GM04504 (cell line): ENCODE measurements at regions not wholly inside any gene's neighbourhood (a gene's known extent, or its start where the extent isn't known, plus 50 kb on each side); places are given as distances from the start of the nearest gene placed in this dataset.

Experiments
- DNase-seq: peaks from one replicate; pipeline ENCODE4 v3.0.0-alpha.2; 2012; ENCODE audit warnings: low read depth

DNA sequence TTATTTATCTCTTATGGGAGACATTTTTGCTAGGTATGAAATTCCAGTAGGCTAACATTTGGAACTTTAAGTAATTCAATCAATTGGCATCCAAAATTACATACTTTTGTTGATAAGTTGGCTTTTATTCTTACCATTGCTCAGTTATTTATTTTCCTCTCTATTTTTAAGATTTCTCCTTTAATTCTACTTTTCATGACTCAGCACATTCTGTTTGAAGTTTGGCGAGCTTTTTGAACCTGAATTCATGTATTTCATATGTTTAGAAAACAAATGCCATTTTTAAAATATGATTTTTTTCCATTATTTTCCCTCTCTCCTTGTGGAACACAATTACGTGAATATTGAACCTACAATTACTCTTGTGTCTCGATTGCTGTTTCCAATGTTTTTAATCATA is 2896.3 kb upstream of the PCDH20 start:
- no peak for DNase-seq

DNA sequence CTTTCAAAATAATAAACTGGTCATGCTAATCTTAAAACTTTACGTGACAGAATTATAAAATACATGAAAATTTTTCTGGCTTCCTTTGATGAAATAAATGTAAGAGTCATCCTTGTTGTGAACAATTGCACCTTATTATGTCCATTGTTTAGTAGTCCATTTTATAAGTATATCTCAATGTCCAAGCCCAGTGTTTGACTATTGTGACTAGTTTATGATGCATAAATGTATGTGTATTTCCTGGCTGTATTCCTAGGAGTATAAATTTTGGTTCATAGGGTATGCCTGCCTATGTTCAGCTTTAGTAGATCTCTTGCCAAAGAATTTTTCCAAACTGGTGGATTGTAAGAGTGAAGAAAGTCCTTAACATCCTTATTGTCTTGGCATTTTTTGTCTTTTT is 2895.5 kb upstream of the PCDH20 start:
- DNase-seq, result no peak

DNA sequence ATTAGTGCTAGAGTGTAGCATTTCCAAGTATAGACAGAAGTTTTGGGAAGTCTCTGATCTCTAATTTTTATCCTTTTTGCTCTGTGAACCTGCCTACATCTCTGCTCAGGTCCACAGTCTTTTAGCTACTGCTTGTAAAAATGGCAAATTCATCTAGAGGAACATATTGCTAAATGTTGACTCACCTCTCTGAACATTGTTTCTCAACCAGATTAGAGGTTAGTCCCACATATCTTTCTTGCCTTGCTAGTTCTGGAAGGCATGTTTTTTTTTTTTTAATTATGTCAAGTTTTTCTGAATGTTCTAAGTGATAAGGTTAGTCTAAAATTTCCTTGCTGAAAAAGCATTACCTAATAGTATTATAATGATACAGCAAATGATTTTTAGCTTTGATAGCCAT is 2889.6 kb upstream of the PCDH20 start:
- DNase-seq, result no peak

DNA sequence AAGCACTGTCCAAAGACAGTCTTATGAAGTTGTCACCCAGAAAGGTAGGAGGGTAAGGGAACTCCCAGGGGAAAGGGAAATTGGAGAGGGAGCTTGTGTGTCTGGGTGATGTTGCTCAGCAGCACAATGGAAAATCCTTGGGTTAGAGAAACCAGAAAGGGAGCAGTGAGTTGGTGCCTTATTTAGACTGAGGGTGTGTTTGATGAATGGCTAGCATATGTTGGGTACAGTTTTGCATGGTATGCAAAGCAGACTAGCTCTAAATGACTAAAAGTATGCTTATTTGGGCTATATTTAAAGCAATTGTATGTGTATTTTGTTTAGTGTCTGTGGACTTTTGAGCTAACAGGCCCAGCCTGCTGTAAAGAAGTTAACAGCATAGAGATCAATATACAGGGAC is 2884.6 kb upstream of the PCDH20 start:
- no peak for DNase-seq

DNA sequence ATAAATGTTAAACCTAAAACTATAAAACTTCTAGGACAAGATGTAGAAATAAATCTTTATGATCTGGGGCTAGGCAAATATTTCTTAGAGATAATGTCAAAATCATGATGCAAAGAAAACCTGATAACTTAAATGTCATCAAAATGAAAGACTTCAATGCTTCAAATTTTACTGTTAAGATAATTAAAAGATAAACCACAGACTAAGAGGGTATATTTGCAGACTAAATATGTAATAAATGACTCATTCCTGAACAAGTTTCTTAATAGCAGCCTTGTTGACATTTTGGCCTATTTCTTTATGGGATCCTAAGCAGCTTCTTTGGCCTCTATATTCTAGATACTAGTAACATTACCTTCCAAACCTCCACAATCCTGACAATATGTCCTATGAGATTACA is 2878.3 kb upstream of the PCDH20 start:
- DNase-seq, result no peak

DNA sequence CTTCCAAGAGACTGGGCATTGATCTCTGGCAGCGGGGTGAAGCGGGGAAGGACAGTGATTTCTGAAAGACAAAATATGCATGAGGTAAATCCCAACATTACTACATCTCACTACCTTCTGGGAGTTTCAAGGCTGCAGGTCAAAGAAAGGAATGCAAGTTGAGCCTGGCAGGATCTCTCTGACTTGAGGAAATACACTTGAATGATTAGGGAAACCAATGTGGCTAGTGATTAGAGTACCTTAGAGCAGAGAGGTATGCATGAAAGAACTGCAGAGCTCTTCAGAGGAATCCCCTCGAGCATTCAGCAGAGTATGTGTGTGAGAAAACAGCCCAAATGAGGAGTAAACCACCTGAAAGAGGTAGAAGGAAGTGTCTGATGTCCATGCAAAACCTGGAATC is 2874.1 kb upstream of the PCDH20 start:
- no peak for DNase-seq

DNA sequence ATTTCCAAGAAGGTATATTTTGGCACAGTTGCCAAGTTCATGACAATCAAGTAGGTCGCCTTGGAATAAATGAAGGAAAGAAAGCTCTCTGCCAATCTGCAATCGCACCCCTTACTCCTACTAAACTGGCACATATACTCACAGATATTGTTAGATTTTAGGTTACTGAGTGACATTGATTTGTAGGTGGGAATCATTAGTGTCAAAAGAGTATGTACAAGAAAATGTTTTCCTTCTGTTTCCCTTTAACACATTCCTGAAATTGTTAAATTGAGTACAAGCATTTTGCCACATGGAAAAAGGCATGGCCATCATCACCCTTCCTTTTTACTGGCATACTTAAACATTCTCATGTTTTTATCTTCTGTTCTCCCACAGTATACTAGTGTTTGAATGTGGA is 2868.3 kb upstream of the PCDH20 start:
- DNase-seq, result no peak

DNA sequence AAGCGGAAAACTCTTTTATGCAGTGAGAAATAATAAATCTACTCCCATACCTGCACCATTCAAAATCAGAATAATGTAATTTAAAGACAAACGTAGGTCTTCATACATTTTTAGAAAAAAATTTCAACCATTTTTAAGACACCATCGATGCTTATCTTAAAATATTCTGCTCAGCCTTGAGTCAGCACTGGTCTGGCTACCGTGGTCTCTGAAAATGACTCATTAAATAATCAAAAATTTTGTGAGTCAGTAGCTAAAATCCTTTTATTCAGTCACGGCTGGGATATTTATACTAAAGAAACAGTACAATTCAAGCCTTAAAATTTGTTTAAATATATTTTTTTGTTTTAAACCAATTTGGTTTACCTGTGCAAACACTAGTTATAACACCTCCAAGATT is 2862.8 kb upstream of the PCDH20 start:
- no peak for DNase-seq

DNA sequence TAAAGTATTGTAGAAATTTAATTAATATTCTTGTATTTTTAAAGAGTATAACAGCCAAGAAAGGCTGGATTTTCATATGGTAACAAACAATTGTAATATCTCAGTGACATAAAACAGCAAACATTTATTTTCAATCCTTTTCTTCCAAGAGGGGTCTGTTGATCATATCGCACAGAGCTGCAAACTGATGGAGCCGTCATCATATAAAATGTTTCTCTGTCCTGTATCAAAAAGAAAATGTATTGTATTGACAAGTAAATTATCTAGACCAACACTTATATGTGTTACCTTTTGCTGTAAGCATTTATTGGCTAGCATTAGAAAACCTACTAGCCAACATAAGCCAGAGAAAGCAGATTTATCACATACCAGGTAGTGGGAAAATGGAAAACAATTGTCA is 2861.4 kb upstream of the PCDH20 start:
- DNase-seq, result no peak

DNA sequence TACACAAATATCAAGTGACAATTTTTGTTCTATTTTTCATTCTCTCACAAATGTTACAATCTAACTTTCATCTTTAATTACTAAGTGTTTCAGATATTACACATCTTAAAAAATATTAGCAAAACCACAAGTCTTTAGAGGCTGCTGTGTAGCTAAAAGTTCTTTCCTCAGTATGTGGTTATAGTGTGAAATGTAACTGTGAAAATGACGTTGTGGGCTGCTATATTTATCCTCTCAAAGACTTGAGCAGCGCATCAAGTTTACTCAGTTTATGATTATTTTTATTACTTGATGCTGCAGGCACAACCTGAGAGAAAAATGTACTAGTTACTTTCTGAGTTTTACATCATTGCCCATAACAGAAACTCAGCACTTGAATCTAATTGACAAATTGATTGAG is 2860.6 kb upstream of the PCDH20 start:
- DNase-seq, result no peak

DNA sequence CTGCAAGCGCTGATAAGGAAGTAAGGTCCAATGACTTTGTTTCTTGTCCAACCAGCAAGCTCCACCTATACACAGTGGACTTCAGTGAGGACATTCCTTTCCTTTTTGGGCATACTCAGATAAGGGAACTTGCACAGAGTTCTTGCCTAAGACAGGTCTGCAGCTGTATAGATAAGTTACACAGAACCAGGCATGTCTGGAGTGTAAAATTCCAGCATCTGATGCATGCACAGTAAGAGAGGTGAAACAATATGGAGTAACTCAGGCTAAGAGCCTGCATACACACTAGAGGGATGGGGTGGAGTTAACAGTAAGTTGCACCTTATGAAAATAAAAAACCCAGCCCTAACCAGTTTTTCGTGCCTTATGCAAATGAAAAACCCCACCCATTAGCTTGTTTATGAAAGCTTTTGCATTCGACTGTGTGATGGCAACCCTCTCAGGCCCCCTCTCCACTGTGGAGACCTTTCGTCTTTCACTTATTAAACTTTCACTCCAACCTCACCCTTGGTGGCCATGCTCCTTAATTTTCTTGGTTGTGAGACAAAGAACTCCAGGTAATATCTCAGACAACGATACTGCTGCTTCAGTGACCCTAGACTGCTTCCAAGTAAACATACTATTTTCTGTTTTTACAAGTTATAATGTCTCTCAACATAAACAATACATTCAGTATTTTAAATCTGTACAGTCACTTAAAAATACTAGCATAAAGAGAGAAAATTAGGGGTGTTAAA is 2859.0 kb upstream of the PCDH20 start:
- DNase-seq, result no peak

DNA sequence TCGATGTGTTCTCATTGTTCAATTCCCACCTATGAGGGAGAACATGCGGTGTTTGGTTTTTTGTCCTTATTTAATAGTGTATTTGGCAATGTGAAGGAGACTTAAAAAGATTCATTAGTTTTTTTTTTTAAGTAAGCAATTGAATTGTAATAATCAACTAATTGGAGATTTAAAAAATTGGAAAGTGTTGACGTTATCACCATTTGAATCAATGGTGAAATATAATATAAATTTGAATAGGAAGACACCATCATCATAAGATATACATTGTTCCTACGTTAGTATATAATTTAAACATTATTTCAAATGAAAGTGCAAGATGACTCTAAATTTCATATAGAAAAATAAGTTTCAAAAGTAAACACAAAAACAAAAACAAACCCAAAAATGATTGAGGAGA is 2858.1 kb upstream of the PCDH20 start:
- DNase-seq, result no peak

DNA sequence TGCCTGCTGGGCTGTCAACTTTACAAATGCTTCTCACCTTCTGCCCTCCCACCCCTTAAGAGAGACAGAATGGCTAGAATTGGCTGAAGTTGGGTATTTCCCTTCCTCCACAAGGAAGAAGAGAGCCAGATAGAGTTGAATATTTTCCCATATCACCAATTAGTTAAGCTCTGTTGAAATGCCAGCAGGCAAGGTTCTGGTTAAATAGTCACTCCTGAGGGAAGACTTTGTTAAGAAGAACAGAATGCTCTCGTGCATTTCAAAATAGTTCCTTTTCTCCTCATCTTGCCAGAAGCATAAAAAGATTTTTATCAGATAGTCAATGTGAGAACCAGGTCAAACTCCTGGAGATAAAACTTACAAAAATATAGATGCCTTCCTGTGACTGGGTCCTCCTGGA is 2857.0 kb upstream of the PCDH20 start:
- no peak for DNase-seq

DNA sequence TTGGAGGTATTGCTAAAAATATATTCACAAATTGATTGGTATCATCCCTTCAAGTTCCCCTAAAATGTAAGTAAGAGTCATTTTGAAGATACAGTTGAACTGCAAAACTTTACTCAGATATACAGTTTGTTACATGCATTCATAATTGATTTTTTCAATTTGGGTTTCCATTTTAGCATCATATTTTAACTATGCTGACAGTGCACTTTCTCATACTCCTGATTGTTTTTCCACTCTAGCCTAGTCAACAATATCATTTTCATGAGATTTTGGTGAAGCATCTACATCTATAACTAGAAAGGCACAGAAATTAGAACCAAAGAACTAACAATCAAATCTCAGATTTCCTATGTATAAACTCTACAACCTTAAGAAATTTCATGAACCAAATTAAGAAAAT is 2850.4 kb upstream of the PCDH20 start:
- DNase-seq, result no peak

DNA sequence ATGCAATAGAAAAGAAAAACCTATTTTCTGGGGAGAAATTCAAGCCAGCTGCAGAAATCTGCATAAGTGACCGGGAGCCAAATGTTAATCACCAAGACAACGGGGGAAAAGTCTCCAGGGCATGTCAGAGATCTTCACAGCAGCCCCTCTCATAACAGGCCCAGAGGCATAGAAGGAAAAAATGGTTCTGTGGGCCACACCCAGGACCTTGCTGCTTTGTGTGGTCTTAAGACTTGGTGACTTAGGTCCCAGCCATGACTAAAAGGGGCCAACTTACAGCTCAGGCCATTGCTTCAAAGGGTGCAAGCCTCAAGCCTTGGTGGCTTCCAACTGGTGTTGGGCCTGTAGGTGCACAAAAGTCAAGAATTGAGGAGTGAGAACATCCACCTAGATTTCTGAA is 2847.6 kb upstream of the PCDH20 start:
- DNase-seq, result no peak

DNA sequence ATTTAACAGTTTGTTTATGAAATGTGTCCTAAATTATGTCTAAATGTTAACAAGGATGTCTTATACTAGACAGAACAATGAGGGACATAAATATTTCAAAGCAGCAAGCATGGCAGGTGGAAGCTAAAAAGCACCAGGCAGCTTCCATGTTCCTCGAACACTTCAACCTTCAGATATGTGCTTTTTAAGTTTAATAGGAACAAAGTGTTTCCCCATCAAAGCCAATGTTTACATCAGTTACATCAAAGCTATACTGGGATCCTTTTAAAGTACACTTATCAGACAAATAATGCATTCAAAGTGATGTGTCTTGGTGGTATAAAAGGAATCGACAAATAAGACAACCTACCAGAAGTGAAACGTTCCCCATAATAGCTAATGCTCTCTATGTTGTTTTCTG is 2841.1 kb upstream of the PCDH20 start:
- DNase-seq, result no peak

DNA sequence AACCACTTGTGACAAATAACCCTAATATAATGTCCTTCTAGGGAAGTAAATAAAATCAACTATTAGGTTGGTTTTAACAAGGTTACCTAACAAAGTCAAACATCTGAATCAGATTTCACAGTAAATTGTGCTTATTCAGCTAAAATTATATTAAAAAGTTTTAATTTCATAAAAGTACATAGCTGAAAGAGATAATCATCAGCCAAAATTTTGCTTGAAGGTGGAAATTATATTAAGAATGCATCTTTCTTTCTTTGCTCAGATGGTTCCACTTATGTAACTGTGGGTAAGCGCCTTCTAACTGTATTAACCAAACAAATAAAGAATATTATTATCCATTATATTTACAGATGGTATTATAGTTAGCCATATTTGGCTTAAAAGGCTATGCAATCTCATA is 2840.3 kb upstream of the PCDH20 start:
- no peak for DNase-seq

DNA sequence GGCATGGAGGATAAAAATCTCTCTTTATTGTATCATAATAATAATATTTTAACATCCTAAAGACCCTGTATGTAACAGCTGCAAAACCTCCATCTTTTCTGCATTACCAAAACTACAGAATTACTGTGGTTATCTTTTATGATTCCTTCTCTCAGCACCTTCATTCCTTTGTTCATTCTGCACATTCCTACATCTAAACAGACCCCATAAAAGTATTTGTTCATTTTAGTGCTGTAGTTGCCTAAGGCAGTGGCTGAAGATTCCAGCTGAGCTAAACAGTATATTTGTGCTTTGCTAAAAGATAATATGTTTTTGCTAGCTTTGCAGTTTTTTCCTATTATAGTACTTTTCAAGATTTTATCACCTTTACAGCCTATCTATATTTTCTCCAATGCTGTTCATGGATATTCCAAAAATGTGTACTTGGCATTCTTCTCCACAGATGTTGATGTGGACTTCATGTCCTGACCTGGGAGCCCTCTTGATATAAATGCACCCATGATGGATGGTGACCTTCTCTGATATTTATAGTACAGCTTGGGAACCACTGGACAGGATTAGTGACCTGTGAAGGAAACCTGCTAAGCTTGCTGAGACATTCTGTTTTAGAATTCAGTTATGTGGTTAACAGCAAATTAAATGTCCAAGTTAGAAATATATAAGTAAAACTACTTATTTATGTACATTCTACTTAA is 2832.9 kb upstream of the PCDH20 start:
- peak; percentile 10 for DNase-seq

DNA sequence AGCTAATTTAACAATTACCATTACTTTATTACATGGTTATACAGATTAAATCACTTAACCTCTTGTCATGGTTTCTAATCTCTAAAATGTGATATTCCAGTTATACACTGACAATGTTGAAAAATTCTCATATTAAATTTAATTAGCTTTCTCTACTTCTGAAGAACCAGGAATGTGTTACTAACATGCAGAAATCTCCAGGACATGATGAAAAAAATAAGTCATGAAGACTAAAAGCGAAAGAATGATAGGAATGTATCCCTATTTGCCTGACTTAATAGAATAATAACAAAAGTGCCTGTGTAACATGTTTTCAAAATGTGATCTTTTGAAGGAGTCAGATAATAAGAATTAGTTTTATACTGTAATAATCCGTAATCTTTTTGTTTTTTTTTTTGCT is 2823.7 kb upstream of the PCDH20 start:
- DNase-seq, result peak; percentile 7

DNA sequence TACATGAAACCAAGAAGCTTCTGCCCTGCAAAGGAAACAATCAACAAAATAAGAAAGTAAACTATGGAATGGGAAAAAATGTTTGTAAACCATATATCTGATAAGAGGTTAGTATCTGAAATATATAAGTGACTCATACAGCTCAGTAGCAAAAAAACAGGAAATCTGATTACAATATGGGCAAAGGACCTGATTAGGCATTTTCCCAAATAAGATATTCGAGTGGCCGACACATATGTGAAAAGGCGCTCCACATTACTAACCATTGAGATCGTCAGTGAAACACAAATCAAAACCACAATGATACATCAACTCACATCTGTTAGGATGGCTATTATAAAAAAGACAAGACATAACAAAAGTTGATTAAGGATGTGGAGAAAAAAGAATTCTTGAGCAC is 2818.6 kb upstream of the PCDH20 start:
- DNase-seq, result peak; percentile 51

DNA sequence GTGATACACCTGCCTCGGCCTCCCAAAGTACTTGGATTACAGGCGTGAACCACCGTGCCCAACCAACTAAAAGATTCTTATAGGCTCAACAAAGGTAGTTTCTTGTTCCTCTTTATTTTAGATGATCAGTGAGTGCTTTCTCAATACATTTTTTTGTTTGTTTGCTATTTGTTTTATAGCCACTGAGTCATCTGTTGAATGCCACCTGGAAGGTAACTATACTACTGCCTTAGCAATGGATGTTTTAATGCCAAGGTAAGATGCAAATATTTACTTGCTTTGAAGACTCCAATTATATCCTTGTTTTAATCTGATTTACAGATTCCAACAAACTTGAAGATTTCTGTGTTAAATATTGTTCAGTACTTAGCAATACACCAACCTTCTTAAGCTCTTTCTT is 2807.4 kb upstream of the PCDH20 start:
- DNase-seq, result no peak

DNA sequence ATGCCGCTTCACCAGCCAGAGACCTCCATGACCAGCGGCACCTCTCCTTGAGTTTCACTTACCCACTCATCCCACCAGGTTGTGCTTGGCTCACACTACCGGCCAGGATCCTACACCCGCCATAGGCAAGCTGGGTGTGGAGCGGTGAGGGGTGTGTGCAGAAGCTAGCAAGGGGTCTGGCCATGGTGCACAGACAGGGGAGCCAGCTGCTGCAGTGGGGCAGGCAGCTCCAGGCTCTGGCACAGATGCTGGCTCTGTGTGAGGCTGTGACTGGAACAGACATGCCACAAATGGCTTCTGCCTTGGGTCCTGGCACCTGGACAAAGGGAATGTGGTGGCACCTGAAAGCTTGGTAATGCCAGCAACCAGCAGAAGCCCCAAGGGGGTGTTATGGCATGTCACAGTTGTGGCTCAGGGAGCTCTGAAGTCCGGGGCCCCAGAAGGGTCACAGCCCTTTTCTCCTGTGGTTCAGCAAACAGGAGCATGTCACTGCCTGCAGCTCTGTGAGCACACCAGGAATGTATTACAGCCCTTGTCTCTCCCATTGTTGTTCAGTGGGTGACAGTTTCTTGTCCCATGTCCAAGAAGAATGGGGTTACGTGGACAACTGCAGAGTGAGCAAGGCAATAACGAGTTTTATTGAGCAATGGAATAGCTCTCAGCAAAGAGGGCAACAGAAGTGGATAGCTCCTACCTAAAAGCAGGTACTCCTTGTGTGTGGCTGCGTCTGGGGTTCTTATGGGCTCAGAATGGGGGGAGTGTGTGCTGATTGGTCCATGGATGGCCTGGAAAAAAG is 2791.0 kb upstream of the PCDH20 start:
- no peak for DNase-seq

DNA sequence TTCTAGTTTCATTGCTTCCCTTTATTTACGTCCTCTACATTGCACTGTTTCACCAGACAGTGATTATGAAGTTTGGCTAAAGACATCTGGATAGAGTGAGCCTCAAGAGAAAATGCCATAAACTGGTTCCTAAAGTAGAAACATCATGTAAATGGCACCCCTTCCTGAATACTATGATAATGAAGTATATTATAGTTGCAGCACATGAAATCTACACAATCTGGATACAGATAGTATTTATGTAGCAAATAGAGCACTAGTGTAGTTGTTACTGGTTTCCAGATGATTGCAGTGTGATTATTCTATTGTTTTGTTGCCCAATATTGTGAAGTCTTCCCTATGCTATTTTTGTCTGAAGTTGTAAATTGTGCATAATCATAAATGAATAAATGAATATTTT is 2786.9 kb upstream of the PCDH20 start:
- no peak for DNase-seq
